HEK293 (cell line): ENCODE measurements at regions not wholly inside any gene's neighbourhood (a gene's known extent, or its start where the extent isn't known, plus 50 kb on each side); places are given as distances from the start of the nearest gene placed in this dataset.

Experiments
- CTCF ChIA-PET: fragments of 350-600 bp; formaldehyde crosslinking; extraction: SDS; loops from one replicate; lab custom pipeline; 2021; ENCODE audit warnings: antibody characterized with exemption; lab: Yijun Ruan, JAX
- POLR2A ChIA-PET: fragments of 300-600 bp; formaldehyde crosslinking; extraction: SDS; loops from one replicate; lab custom pipeline; 2020; ENCODE audit warnings: antibody characterized with exemption, inconsistent platforms; lab: Yijun Ruan, JAX
- H3K27ac ChIP-seq: fragments of 200-500 bp; sonication (Bioruptor generic); 2 replicates; pipeline ENCODE4 v1.5.1; 2014; ENCODE audit warnings: low read depth, low read length, control low read depth, inconsistent platforms; ENCODE audit errors: extremely low read depth
- H3K36me3 ChIP-seq, 2 experiments: fragments of 200-500 bp in 1 of 2; sonication (Bioruptor generic) in 1 of 2; 1 replicate in 1 of 2; 2 replicates in 1 of 2; pipeline ENCODE4 v1.5.1; 2014 to 2017; ENCODE audit warnings: inconsistent platforms in 2 of 2, low read length in 2 of 2; ENCODE audit not compliant: control insufficient read depth in 2 of 2, insufficient read depth in 1 of 2
- H3K4me1 ChIP-seq: fragments of 200-500 bp; sonication (Bioruptor generic); 2 replicates; pipeline ENCODE4 v1.5.1; 2014; ENCODE audit warnings: mild to moderate bottlenecking, low read length, inconsistent platforms; ENCODE audit not compliant: control insufficient read depth, insufficient read depth
- H3K4me3 ChIP-seq: 2 replicates; pipeline ENCODE4 v1.5.1; 2011; ENCODE audit warnings: low read depth, mild to moderate bottlenecking, control low read depth, low read length, moderate library complexity
- H3K9me3 ChIP-seq: fragments of 200-500 bp; sonication (Bioruptor generic); 2 replicates; pipeline ENCODE4 v1.5.1; 2014; ENCODE audit warnings: low read depth, low read length, inconsistent platforms; ENCODE audit not compliant: control insufficient read depth, insufficient read depth
- AEBP2 ChIP-seq: fragments of 450-650 bp; formaldehyde crosslinking; IDR thresholded peaks from 2 replicates; pipeline ENCODE4 v1.5.1; 2016; ENCODE audit warnings: missing biosample characterization, missing genetic modification characterization, borderline replicate concordance
- PRDM10 ChIP-seq: fragments of 450-650 bp; formaldehyde crosslinking; IDR thresholded peaks from 2 replicates; pipeline ENCODE4 v1.5.1; 2016; ENCODE audit warnings: missing biosample characterization, missing genetic modification characterization
- ZBTB20 ChIP-seq: fragments of 450-650 bp; formaldehyde crosslinking; IDR thresholded peaks from 2 replicates; pipeline ENCODE4 v1.5.1; 2016; ENCODE audit warnings: missing biosample characterization, missing genetic modification characterization
- ZBTB48 ChIP-seq: fragments of 450-650 bp; formaldehyde crosslinking; IDR thresholded peaks from 2 replicates; pipeline ENCODE4 v1.5.1; 2016; ENCODE audit warnings: missing biosample characterization, missing genetic modification characterization
- ZBTB49 ChIP-seq: fragments of 450-650 bp; formaldehyde crosslinking; IDR thresholded peaks from 2 replicates; pipeline ENCODE4 v1.5.1; 2016; ENCODE audit warnings: missing biosample characterization, missing genetic modification characterization, low read depth
- ZFP69B ChIP-seq: fragments of 450-650 bp; formaldehyde crosslinking; IDR thresholded peaks from 2 replicates; pipeline ENCODE4 v1.5.1; 2016; ENCODE audit warnings: missing biosample characterization, missing genetic modification characterization
- ZNF155 ChIP-seq: fragments of 450-650 bp; formaldehyde crosslinking; IDR thresholded peaks from 2 replicates; pipeline ENCODE4 v1.5.1; 2016; ENCODE audit warnings: missing biosample characterization, missing genetic modification characterization
- ZNF169 ChIP-seq: fragments of 450-650 bp; formaldehyde crosslinking; IDR thresholded peaks from 2 replicates; pipeline ENCODE4 v1.5.1; 2016; ENCODE audit warnings: missing biosample characterization, missing genetic modification characterization
- ZNF175 ChIP-seq: fragments of 450-650 bp; formaldehyde crosslinking; IDR thresholded peaks from 2 replicates; pipeline ENCODE4 v1.5.1; 2016; ENCODE audit warnings: missing biosample characterization, missing genetic modification characterization
- ZNF341 ChIP-seq: fragments of 450-650 bp; formaldehyde crosslinking; IDR thresholded peaks from 2 replicates; pipeline ENCODE4; 2016; ENCODE audit warnings: low read depth, missing biosample characterization, missing genetic modification characterization
- ZNF366 ChIP-seq: fragments of 450-650 bp; formaldehyde crosslinking; conservative IDR thresholded peaks from 2 replicates; pipeline ENCODE4 v1.5.1; 2016; ENCODE audit warnings: missing biosample characterization, missing genetic modification characterization
- ZNF423 ChIP-seq: fragments of 450-650 bp; formaldehyde crosslinking; IDR thresholded peaks from 2 replicates; pipeline ENCODE4 v1.5.1; 2016; ENCODE audit warnings: missing biosample characterization, missing genetic modification characterization
- ZNF510 ChIP-seq: fragments of 450-650 bp; formaldehyde crosslinking; IDR thresholded peaks from 2 replicates; pipeline ENCODE4 v1.5.1; 2018; ENCODE audit warnings: mild to moderate bottlenecking, missing genetic modification characterization, missing biosample characterization; ENCODE audit not compliant: insufficient replicate concordance
- ZNF530 ChIP-seq: fragments of 450-650 bp; formaldehyde crosslinking; IDR thresholded peaks from 2 replicates; pipeline ENCODE4 v1.5.1; 2016; ENCODE audit warnings: low read depth, missing biosample characterization, missing genetic modification characterization
- ZNF560 ChIP-seq: fragments of 450-650 bp; formaldehyde crosslinking; IDR thresholded peaks from 2 replicates; pipeline ENCODE4 v1.5.1; 2017; ENCODE audit warnings: missing biosample characterization, missing genetic modification characterization, borderline replicate concordance
- ZNF596 ChIP-seq: fragments of 450-650 bp; IDR thresholded peaks from 2 replicates; pipeline ENCODE4 v1.5.0; 2018; ENCODE audit warnings: missing biosample characterization, mild to moderate bottlenecking, missing genetic modification characterization, moderate library complexity
- ZNF701 ChIP-seq: fragments of 450-650 bp; formaldehyde crosslinking; IDR thresholded peaks from 2 replicates; pipeline ENCODE4 v1.5.1; 2016; ENCODE audit warnings: missing biosample characterization, missing genetic modification characterization
- ZNF707 ChIP-seq: fragments of 450-650 bp; formaldehyde crosslinking; IDR thresholded peaks from 2 replicates; pipeline ENCODE4 v1.5.1; 2016; ENCODE audit warnings: missing biosample characterization, missing genetic modification characterization
- ZNF768 ChIP-seq: fragments of 450-650 bp; formaldehyde crosslinking; IDR thresholded peaks from 2 replicates; pipeline ENCODE4 v1.5.1; 2018; ENCODE audit warnings: missing biosample characterization, mild to moderate bottlenecking, missing genetic modification characterization
- ZNF837 ChIP-seq: fragments of 450-650 bp; formaldehyde crosslinking; IDR thresholded peaks from 2 replicates; pipeline ENCODE4 v1.5.1; 2016; ENCODE audit warnings: missing biosample characterization, missing genetic modification characterization
- ZNF843 ChIP-seq: fragments of 450-650 bp; formaldehyde crosslinking; IDR thresholded peaks from 2 replicates; pipeline ENCODE4 v1.5.1; 2016; ENCODE audit warnings: missing biosample characterization, missing genetic modification characterization
- TF ChIP-seq, protein P1 (sequence below): fragments of 450-650 bp; formaldehyde crosslinking; IDR thresholded peaks from 2 replicates; pipeline ENCODE4 v1.5.1; 2016; ENCODE audit warnings: missing biosample characterization, missing genetic modification characterization

DNA sequence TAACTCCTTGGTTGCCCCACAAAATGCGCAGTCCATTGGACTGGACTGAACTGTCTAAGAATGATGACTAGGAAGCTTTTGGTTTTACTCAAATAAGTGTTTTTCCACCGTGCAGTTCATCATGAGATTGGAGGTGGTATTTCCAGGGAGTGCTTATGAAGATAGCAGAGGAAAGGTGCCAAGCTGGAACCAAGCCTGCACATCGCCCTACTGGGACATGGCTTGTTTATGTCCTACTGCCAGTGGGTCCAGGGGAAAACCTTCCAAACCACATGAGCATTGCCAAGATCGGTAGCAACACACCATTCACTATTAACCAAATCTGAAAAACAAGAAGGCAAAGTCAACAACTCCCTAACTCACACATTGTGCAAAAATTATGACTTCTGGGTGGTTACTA is 54.7 kb upstream of the DSCAM start:
- Histone ChIP-seq H3K4me1 (no peaks in the 10 kb centered on the region), H3K9me3 (no peaks in the 10 kb centered on the region), H3K27ac (no peak overlapping the region), H3K4me3 (no peak overlapping the region), H3K36me3 (no peaks in the 10 kb centered on the region)
- CTCF ChIA-PET = no interaction called here
- POLR2A ChIA-PET = no interaction called here
- TF ChIP-seq ZBTB48 (tag by site-specific recombination) (no peak), ZNF510 (tag by site-specific recombination) (no peak), ZNF837 (tag by site-specific recombination) (no peak), ZNF560 (no peak), ZNF701 (no peak)

GRCh38 chr21:40902299-40902698 is 55.3 kb upstream of the DSCAM start:
- H3K9me3 ChIP-seq = no peaks in the 10 kb centered on the region
- TF ChIP-seq ZFP69B (tag by site-specific recombination) (no peak), ZNF423 (tag by site-specific recombination) (no peak), ZNF366 (tag by site-specific recombination) (no peak), ZNF155 (tag by site-specific recombination) (no peak), ZNF341 (tag by site-specific recombination) (no peak), ZNF530 (tag by site-specific recombination) (no peak), AEBP2 (no peak), ZBTB20 (tag by site-specific recombination) (no peak), ZNF169 (no peak), ZNF768 (tag by site-specific recombination) (no peak), ZNF707 (tag by site-specific recombination) (no peak), ZNF843 (tag by site-specific recombination) (no peak), ZBTB49 (tag by site-specific recombination) (no peak), PRDM10 (tag by site-specific recombination) (no peak), ZNF596 (tag by site-specific recombination) (no peak), ZNF175 (no peak)
- TF ChIP-seq, protein P1, sequence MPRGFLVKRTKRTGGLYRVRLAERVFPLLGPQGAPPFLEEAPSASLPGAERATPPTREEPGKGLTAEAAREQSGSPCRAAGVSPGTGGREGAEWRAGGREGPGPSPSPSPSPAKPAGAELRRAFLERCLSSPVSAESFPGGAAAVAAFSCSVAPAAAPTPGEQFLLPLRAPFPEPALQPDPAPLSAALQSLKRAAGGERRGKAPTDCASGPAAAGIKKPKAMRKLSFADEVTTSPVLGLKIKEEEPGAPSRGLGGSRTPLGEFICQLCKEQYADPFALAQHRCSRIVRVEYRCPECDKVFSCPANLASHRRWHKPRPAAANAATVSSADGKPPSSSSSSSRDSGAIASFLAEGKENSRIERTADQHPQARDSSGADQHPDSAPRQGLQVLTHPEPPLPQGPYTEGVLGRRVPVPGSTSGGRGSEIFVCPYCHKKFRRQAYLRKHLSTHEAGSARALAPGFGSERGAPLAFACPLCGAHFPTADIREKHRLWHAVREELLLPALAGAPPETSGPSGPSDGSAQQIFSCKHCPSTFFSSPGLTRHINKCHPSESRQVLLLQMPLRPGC (tag by site-specific recombination) = no peak
- TF ChIP-seq, all 188 proteins: peak for 0
- Histone ChIP-seq H3K27ac (no peak overlapping the region), H3K4me3 (no peak overlapping the region), H3K4me1 (no peaks in the 10 kb centered on the region), H3K36me3 (no peaks in the 10 kb centered on the region)
- CTCF ChIA-PET = interaction anchor here (0.6 kb wide), 1 partner anchor 1293 kb away, joined by 3 read pairs; no protein-coding TSS in a partner anchor
- POLR2A ChIA-PET = no interaction called here
